OCI-LY1 (cell line): ENCODE measurements at regions not wholly inside any gene's neighbourhood (a gene's known extent, or its start where the extent isn't known, plus 50 kb on each side); places are given as distances from the start of the nearest gene placed in this dataset.

ENCODE experiments used
- H2AFZ ChIP-seq: fragments of 200-600 bp; sonication (generic), shearing (Covaris generic); 2 replicates; pipeline ENCODE4 v1.6.0; 2014; ENCODE audit warnings: antibody characterized with exemption, mild to moderate bottlenecking, low read length
- H3F3A ChIP-seq: fragments of 200-600 bp; sonication (generic), shearing (Covaris generic); 2 replicates; pipeline ENCODE4 v1.6.0; 2014; ENCODE audit warnings: mild to moderate bottlenecking, antibody characterized with exemption, low read length, moderate library complexity; ENCODE audit not compliant: insufficient read depth
- H3K27ac ChIP-seq: fragments of 200-600 bp; sonication (generic); 2 replicates; pipeline ENCODE4 v1.5.1; 2014; ENCODE audit warnings: low read length, mixed run types, mild to moderate bottlenecking, low read depth; ENCODE audit not compliant: poor library complexity, severe bottlenecking
- H3K27me3 ChIP-seq: fragments of 200-600 bp; sonication (generic); 2 replicates; pipeline ENCODE4 v1.6.0; 2014; ENCODE audit warnings: antibody characterized with exemption, mild to moderate bottlenecking, low read length, moderate library complexity; ENCODE audit not compliant: insufficient read depth
- H3K36me3 ChIP-seq: fragments of 200-600 bp; sonication (generic); 2 replicates; pipeline ENCODE4 v1.6.1; 2014; ENCODE audit warnings: mild to moderate bottlenecking, antibody characterized with exemption, low read length, moderate library complexity, mixed read lengths; ENCODE audit not compliant: insufficient read depth
- H3K4me1 ChIP-seq: fragments of 200-600 bp; sonication (generic); 2 replicates; pipeline ENCODE4 v1.5.1; 2014; ENCODE audit warnings: mild to moderate bottlenecking, low read length, moderate library complexity; ENCODE audit not compliant: insufficient read depth, severe bottlenecking
- H3K4me2 ChIP-seq: fragments of 200-600 bp; sonication (generic), shearing (Covaris generic); 2 replicates; pipeline ENCODE4 v1.6.1; 2014; ENCODE audit warnings: low read length
- H3K4me3 ChIP-seq: fragments of 200-600 bp; sonication (generic); 2 replicates; pipeline ENCODE4 v1.5.1; 2014; ENCODE audit warnings: low read length, low read depth, mild to moderate bottlenecking, mixed read lengths; ENCODE audit not compliant: poor library complexity, severe bottlenecking
- H3K79me2 ChIP-seq: fragments of 200-600 bp; shearing (Covaris generic); 2 replicates; pipeline ENCODE4 v1.6.1; 2016; ENCODE audit warnings: mixed run types, low read length, mixed read lengths; ENCODE audit not compliant: insufficient read depth
- H3K9ac ChIP-seq: fragments of 200-600 bp; sonication (generic), shearing (Covaris generic); 2 replicates; pipeline ENCODE4 v1.6.1; 2014; ENCODE audit warnings: mild to moderate bottlenecking, low read length, mixed read lengths
- H3K9me2 ChIP-seq: fragments of 200-600 bp; sonication (generic), shearing (Covaris generic); 2 replicates; pipeline ENCODE4 v1.6.1; 2014; ENCODE audit warnings: low read depth, mild to moderate bottlenecking, low read length, mixed read lengths
- H3K9me3 ChIP-seq: fragments of 200-600 bp; shearing (Covaris generic); 2 replicates; pipeline ENCODE4 v1.6.1; 2014; ENCODE audit warnings: low read length, mixed read lengths
- H4K20me1 ChIP-seq: fragments of 200-600 bp; sonication (generic), shearing (Covaris generic); 2 replicates; pipeline ENCODE4 v1.6.0; 2016; ENCODE audit warnings: mild to moderate bottlenecking, low read length; ENCODE audit not compliant: insufficient read depth
- CTCF ChIP-seq: fragments of 200-600 bp; sonication (generic), shearing (Covaris generic); IDR thresholded peaks from 2 replicates; pipeline ENCODE4 v1.5.1; 2017; ENCODE audit warnings: mild to moderate bottlenecking, antibody characterized with exemption, low read length, moderate library complexity, mixed read lengths
- EZH2 ChIP-seq: fragments of 200-600 bp; sonication (generic), shearing (Covaris generic); IDR thresholded peaks from 2 replicates; pipeline ENCODE4 v1.8.0; 2017; ENCODE audit warnings: borderline replicate concordance, mixed run types, mild to moderate bottlenecking, antibody characterized with exemption, low read length, moderate library complexity, mixed read lengths

DNA sequence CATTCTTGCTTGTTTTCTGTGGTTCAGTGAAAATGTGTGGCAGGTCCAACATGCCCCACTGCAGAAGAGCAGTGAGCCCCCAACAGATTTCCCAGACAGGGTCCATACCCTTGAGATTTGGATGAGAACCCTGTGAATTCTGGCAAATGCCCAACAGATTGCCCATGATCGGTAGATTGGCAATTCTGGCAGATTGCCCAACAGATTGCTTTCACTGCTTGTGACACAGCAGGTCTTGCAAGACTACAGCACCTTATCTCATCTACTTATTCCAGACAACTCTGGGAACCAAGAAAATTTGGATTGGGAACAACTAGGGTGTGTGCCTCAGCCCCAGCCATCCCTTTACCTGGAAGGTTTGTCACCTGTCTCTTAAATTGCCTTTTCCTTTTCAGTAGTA, 143.7 kb upstream of the COL1A2 start:
- H3K27me3 ChIP-seq: no peaks in the 10 kb centered on the region
- H2AFZ ChIP-seq: no peak overlapping the region
- H3K4me3 ChIP-seq: no peak overlapping the region
- no peaks in the 10 kb centered on the region for H3K4me1 ChIP-seq
- no peaks in the 10 kb centered on the region for H3K36me3 ChIP-seq
- no peak overlapping the region for H3K4me2 ChIP-seq
- no peaks in the 10 kb centered on the region for H3F3A ChIP-seq
- no peaks in the 10 kb centered on the region for H3K9me2 ChIP-seq
- H4K20me1 ChIP-seq: no peaks in the 10 kb centered on the region
- H3K9ac ChIP-seq: no peak overlapping the region
- no peaks in the 10 kb centered on the region for H3K9me3 ChIP-seq
- no peak for TF ChIP-seq EZH2
- no peak for TF ChIP-seq CTCF
- H3K79me2 ChIP-seq: no peaks in the 10 kb centered on the region
- H3K27ac ChIP-seq: no peak overlapping the region

GRCh38 chr7:94252124-94252523, 142.6 kb upstream of the COL1A2 start:
- no peak overlapping the region for H2AFZ ChIP-seq
- no peaks in the 10 kb centered on the region for H3K4me1 ChIP-seq
- H3K79me2 ChIP-seq: no peaks in the 10 kb centered on the region
- no peaks in the 10 kb centered on the region for H3K36me3 ChIP-seq
- H3K27ac ChIP-seq: no peak overlapping the region
- H3K4me2 ChIP-seq: no peak overlapping the region
- TF ChIP-seq CTCF (no peak), EZH2 (no peak)
- no peak overlapping the region for H3K4me3 ChIP-seq
- H3F3A ChIP-seq: no peaks in the 10 kb centered on the region
- H3K27me3 ChIP-seq: no peaks in the 10 kb centered on the region
- H3K9me2 ChIP-seq: no peaks in the 10 kb centered on the region
- H4K20me1 ChIP-seq: no peaks in the 10 kb centered on the region
- H3K9ac ChIP-seq: no peak overlapping the region
- H3K9me3 ChIP-seq: no peaks in the 10 kb centered on the region

- Histone ChIP-seq H3K27me3 (no peaks in the 10 kb centered on the region), H3F3A (no peaks in the 10 kb centered on the region), H3K79me2 (no peaks in the 10 kb centered on the region), H3K9me2 (no peaks in the 10 kb centered on the region), H3K9ac (no peak overlapping the region), H3K4me1 (no peaks in the 10 kb centered on the region), H4K20me1 (no peaks in the 10 kb centered on the region), H3K36me3 (no peaks in the 10 kb centered on the region), H2AFZ (no peak overlapping the region), H3K9me3 (no peaks in the 10 kb centered on the region), H3K27ac (no peak overlapping the region), H3K4me3 (no peak overlapping the region), H3K4me2 (no peak overlapping the region)
- TF ChIP-seq EZH2 (no peak), CTCF (no peak)
These were observed 141.7 kb upstream of the COL1A2 start for GRCh38 chr7:94252971-94253370.
